ENCODE measurements at regions not wholly inside any gene's neighbourhood (a gene's known extent, or its start where the extent isn't known, plus 50 kb on each side); places are given as distances from the start of the nearest gene placed in this dataset.

GRCh38 chr10:4541292-4541691 lies 284.7 kb upstream of the AKR1E2 start:
- no peak for TF ChIP-seq POLR2A (IDR thresholded peaks at IDR 0.05)
- TF ChIP-seq, protein P1, sequence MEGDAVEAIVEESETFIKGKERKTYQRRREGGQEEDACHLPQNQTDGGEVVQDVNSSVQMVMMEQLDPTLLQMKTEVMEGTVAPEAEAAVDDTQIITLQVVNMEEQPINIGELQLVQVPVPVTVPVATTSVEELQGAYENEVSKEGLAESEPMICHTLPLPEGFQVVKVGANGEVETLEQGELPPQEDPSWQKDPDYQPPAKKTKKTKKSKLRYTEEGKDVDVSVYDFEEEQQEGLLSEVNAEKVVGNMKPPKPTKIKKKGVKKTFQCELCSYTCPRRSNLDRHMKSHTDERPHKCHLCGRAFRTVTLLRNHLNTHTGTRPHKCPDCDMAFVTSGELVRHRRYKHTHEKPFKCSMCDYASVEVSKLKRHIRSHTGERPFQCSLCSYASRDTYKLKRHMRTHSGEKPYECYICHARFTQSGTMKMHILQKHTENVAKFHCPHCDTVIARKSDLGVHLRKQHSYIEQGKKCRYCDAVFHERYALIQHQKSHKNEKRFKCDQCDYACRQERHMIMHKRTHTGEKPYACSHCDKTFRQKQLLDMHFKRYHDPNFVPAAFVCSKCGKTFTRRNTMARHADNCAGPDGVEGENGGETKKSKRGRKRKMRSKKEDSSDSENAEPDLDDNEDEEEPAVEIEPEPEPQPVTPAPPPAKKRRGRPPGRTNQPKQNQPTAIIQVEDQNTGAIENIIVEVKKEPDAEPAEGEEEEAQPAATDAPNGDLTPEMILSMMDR (IDR thresholded peaks at IDR 0.05 in 8 of 11, conservative IDR thresholded peaks at IDR 0.05 in 3 of 11), result no peak
